ENCODE measurements at regions not wholly inside any gene's neighbourhood (a gene's known extent, or its start where the extent isn't known, plus 50 kb on each side); places are given as distances from the start of the nearest gene placed in this dataset.

DNA sequence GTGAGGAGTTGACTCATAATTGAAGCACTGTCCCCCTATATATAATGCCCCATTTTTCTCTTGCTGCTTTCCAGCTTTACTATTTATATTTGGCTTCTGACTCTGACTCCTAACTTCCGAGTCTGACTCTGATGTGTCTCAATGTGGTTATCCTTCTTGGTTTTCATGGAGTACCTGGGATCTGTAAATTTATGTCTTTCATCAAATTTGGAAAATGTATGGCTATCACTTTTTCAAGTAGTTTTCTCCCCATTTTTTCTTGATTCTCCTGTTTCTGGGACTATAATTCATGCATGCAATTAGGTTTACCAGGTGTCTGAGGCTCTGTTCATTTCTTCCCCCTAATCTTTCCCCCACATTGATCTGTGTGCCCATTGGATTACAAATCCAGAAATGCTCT, 156.8 kb upstream of the SFRP2 start:
- TF ChIP-seq EZH2 (IDR thresholded peaks at IDR 0.05; ENCODE audit: borderline replicate concordance, low read depth, low read length, poor library complexity, severe bottlenecking) (no peak), CTCF (conservative IDR thresholded peaks at IDR 0.05; ENCODE audit: low read depth, low read length) (no peak)
